WTC11 (cell line): ENCODE measurements at regions not wholly inside any gene's neighbourhood (a gene's known extent, or its start where the extent isn't known, plus 50 kb on each side); places are given as distances from the start of the nearest gene placed in this dataset.
A peak's percentile ranks its signal among the peaks of the same experiment; 100 is the strongest.

Experiments used
- ATAC-seq: fragments of 200-7000 bp; cut with Tn5 transposase; 2 replicates; pipeline ENCODE4 v1.10.0; 2021; ENCODE audit warnings: mild to moderate bottlenecking, moderate library complexity
- CTCF ChIA-PET: fragments of 300-600 bp; sonication (Branson Sonifier 250); formaldehyde crosslinking; loops from one replicate; lab custom pipeline; 2021; ENCODE audit warnings: antibody characterized with exemption; lab: Charles Lee
- POLR2A ChIA-PET: fragments of 350-600 bp; sonication (Branson Sonifier 250); formaldehyde crosslinking; loops from one replicate; lab custom pipeline; 2021; ENCODE audit warnings: antibody characterized with exemption; lab: Charles Lee
- DNase-seq: peaks from one replicate; pipeline ENCODE4 v3.0.0; 2021; ENCODE audit warnings: low spot score
- H3K27ac Mint-ChIP-seq: 2 replicates; pipeline ENCODE4 v1.8.0; 2021; ENCODE audit warnings: mixed read lengths
- H3K27me3 Mint-ChIP-seq: 2 replicates; pipeline ENCODE4 v1.8.0; 2021; ENCODE audit warnings: low read depth, mild to moderate bottlenecking, moderate library complexity, mixed read lengths
- H3K36me3 Mint-ChIP-seq: 2 replicates; pipeline ENCODE4 v1.8.0; 2021; ENCODE audit warnings: mixed read lengths
- H3K4me1 Mint-ChIP-seq: 2 replicates; pipeline ENCODE4 v1.8.0; 2022; ENCODE audit warnings: mixed read lengths
- H3K4me3 Mint-ChIP-seq: 2 replicates; pipeline ENCODE4 v1.8.0; 2021; ENCODE audit warnings: mild to moderate bottlenecking, moderate library complexity, mixed read lengths
- H3K9me3 Mint-ChIP-seq: 2 replicates; pipeline ENCODE4 v1.8.0; 2021; ENCODE audit warnings: mixed read lengths
- ATF3 ChIP-seq: sonication (generic); formaldehyde crosslinking; conservative IDR thresholded peaks from 2 replicates; pipeline ENCODE4 v1.8.1; 2022; ENCODE audit warnings: mild to moderate bottlenecking, missing genetic modification reagents
- ERG ChIP-seq: fragments of 250-450 bp; sonication (Bioruptor Pico); IDR thresholded peaks from 2 replicates; pipeline ENCODE4 v1.8.0; 2021; ENCODE audit warnings: mild to moderate bottlenecking
- ESRRA ChIP-seq: sonication (generic); formaldehyde crosslinking; IDR thresholded peaks from 2 replicates; pipeline ENCODE4 v1.8.1; 2022; ENCODE audit warnings: mild to moderate bottlenecking, missing genetic modification reagents, borderline replicate concordance
- FOXJ3 ChIP-seq: sonication (generic); formaldehyde crosslinking; IDR thresholded peaks from 2 replicates; pipeline ENCODE4 v1.9.0; 2021; ENCODE audit warnings: missing genetic modification reagents, mild to moderate bottlenecking, borderline replicate concordance
- FOXP1 ChIP-seq: sonication (generic); formaldehyde crosslinking; IDR thresholded peaks from 2 replicates; pipeline ENCODE4 v1.8.0; 2022; ENCODE audit warnings: missing genetic modification reagents, mild to moderate bottlenecking, moderate library complexity, borderline replicate concordance
- GRHL2 ChIP-seq: fragments of 250-450 bp; sonication (Bioruptor Pico); IDR thresholded peaks from 2 replicates; pipeline ENCODE4 v1.8.0; 2022; ENCODE audit warnings: mild to moderate bottlenecking, moderate library complexity; ENCODE audit not compliant: insufficient replicate concordance, severe bottlenecking
- MXD4 ChIP-seq: fragments of 250-450 bp; sonication (Bioruptor Pico); IDR thresholded peaks from 2 replicates; pipeline ENCODE4 v1.8.0; 2021; ENCODE audit warnings: mild to moderate bottlenecking, moderate library complexity, borderline replicate concordance
- NFATC4 ChIP-seq: fragments of 250-450 bp; sonication (Bioruptor Pico); IDR thresholded peaks from 2 replicates; pipeline ENCODE4 v1.9.0; 2021; ENCODE audit warnings: mild to moderate bottlenecking
- NR3C1 ChIP-seq: sonication (generic); formaldehyde crosslinking; conservative IDR thresholded peaks from 2 replicates; pipeline ENCODE4 v1.8.1; 2023; ENCODE audit warnings: low read depth, mild to moderate bottlenecking, missing genetic modification reagents
- PREB ChIP-seq: sonication (generic); formaldehyde crosslinking; IDR thresholded peaks from 2 replicates; pipeline ENCODE4 v1.8.1; 2022; ENCODE audit warnings: mild to moderate bottlenecking, missing genetic modification reagents, moderate library complexity, borderline replicate concordance
- TEAD4 ChIP-seq: sonication (generic); formaldehyde crosslinking; IDR thresholded peaks from 2 replicates; pipeline ENCODE4 v1.8.0; 2022; ENCODE audit warnings: mild to moderate bottlenecking, missing genetic modification reagents
- TP53 ChIP-seq: sonication (generic); formaldehyde crosslinking; IDR thresholded peaks from 2 replicates; pipeline ENCODE4 v1.8.1; 2023; ENCODE audit warnings: mild to moderate bottlenecking, missing genetic modification reagents
- ZNF121 ChIP-seq: sonication (generic); formaldehyde crosslinking; IDR thresholded peaks from 2 replicates; pipeline ENCODE4 v1.8.0; 2023; ENCODE audit warnings: missing genetic modification reagents
- ZNF219 ChIP-seq: sonication (generic); formaldehyde crosslinking; IDR thresholded peaks from 2 replicates; pipeline ENCODE4 v1.8.0; 2023; ENCODE audit warnings: missing genetic modification reagents, mild to moderate bottlenecking, borderline replicate concordance
- ZNF232 ChIP-seq: sonication (generic); formaldehyde crosslinking; IDR thresholded peaks from 2 replicates; pipeline ENCODE4 v1.8.0; 2022; ENCODE audit warnings: mild to moderate bottlenecking, missing genetic modification reagents
- ZNF532 ChIP-seq: fragments of 250-450 bp; sonication (Bioruptor Pico); IDR thresholded peaks from 2 replicates; pipeline ENCODE4 v1.9.0; 2021; ENCODE audit warnings: mild to moderate bottlenecking, borderline replicate concordance
- ZNF671 ChIP-seq: fragments of 250-450 bp; sonication (Bioruptor Pico); IDR thresholded peaks from 2 replicates; pipeline ENCODE4 v1.8.0; 2021; ENCODE audit warnings: mild to moderate bottlenecking
- TF ChIP-seq, protein P1 (sequence below): fragments of 250-450 bp; sonication (Bioruptor Pico); IDR thresholded peaks from 2 replicates; pipeline ENCODE4 v1.9.0; 2021; ENCODE audit warnings: mild to moderate bottlenecking
- TF ChIP-seq, protein P2 (sequence below): sonication (generic); formaldehyde crosslinking; IDR thresholded peaks from 2 replicates; pipeline ENCODE4 v1.8.1; 2023; ENCODE audit warnings: mild to moderate bottlenecking, missing genetic modification reagents, moderate library complexity
- TF ChIP-seq, protein P3 (sequence below): sonication (generic); formaldehyde crosslinking; IDR thresholded peaks from 2 replicates; pipeline ENCODE4 v1.8.1; 2023; ENCODE audit warnings: mild to moderate bottlenecking, missing genetic modification reagents, borderline replicate concordance
- TF ChIP-seq, protein P4 (sequence below): fragments of 250-450 bp; sonication (Bioruptor Pico); IDR thresholded peaks from 2 replicates; pipeline ENCODE4 v1.9.0; 2021; ENCODE audit warnings: mild to moderate bottlenecking

- TF ChIP-seq GRHL2 (CRISPR knock-in tag): no peak
- no peak for TF ChIP-seq ZNF121 (CRISPR knock-in tag)
- no peak for TF ChIP-seq TEAD4
- TF ChIP-seq, protein P1, sequence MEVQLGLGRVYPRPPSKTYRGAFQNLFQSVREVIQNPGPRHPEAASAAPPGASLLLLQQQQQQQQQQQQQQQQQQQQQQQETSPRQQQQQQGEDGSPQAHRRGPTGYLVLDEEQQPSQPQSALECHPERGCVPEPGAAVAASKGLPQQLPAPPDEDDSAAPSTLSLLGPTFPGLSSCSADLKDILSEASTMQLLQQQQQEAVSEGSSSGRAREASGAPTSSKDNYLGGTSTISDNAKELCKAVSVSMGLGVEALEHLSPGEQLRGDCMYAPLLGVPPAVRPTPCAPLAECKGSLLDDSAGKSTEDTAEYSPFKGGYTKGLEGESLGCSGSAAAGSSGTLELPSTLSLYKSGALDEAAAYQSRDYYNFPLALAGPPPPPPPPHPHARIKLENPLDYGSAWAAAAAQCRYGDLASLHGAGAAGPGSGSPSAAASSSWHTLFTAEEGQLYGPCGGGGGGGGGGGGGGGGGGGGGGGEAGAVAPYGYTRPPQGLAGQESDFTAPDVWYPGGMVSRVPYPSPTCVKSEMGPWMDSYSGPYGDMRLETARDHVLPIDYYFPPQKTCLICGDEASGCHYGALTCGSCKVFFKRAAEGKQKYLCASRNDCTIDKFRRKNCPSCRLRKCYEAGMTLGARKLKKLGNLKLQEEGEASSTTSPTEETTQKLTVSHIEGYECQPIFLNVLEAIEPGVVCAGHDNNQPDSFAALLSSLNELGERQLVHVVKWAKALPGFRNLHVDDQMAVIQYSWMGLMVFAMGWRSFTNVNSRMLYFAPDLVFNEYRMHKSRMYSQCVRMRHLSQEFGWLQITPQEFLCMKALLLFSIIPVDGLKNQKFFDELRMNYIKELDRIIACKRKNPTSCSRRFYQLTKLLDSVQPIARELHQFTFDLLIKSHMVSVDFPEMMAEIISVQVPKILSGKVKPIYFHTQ (CRISPR knock-in tag): no peak
- no peak for TF ChIP-seq NFATC4 (CRISPR knock-in tag)
Measured at GRCh38 chrX:125765347-125765746, 400.7 kb downstream of the DCAF12L2 start (continued).

DNA sequence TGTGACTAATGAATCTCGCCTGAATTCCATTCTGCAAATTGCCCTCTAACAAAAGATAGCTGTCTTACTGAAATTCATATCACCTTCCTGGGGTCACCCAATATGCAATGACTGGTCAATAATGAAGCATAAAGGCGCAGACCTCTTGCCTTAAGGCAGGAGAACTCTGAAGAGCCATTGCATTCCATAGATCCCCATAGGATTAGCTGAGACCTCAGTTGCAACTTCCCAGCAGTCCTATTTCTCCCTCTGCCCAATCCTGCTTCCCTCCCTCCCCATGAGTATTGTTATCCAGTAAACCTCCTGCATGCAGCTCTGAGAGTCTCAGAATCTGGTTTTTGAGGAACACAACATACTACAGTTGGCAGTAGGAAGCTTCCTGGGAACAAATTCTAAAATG lies 396.5 kb downstream of the DCAF12L2 start:
- CTCF ChIA-PET: no interaction called here
- Mint-ChIP-seq H3K36me3 (no peaks in the 10 kb centered on the region), H3K9me3 (peaks cover 4% of the 10 kb centered on the region; the same call in 1 of the 2 replicates), H3K27me3 (no peaks in the 10 kb centered on the region; the same call in 1 of the 2 replicates), H3K4me3 (no peak overlapping the region), H3K4me1 (peaks cover 8% of the 10 kb centered on the region; the same call in 1 of the 2 replicates), H3K27ac (no peak overlapping the region)
- POLR2A ChIA-PET: no interaction called here
- ATAC-seq: peak; percentile 65
- no peak for DNase-seq
- no peak for TF ChIP-seq NR3C1
- TF ChIP-seq FOXJ3 (CRISPR knock-in tag): no peak
- no peak for TF ChIP-seq ERG (CRISPR knock-in tag)
- TF ChIP-seq, protein P2, sequence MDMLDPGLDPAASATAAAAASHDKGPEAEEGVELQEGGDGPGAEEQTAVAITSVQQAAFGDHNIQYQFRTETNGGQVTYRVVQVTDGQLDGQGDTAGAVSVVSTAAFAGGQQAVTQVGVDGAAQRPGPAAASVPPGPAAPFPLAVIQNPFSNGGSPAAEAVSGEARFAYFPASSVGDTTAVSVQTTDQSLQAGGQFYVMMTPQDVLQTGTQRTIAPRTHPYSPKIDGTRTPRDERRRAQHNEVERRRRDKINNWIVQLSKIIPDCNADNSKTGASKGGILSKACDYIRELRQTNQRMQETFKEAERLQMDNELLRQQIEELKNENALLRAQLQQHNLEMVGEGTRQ: no peak
- no peak for TF ChIP-seq ZNF232
- no peak for TF ChIP-seq ATF3 (CRISPR knock-in tag)
- no peak for TF ChIP-seq ESRRA (CRISPR knock-in tag)
- TF ChIP-seq TP53: no peak
- TF ChIP-seq FOXP1 (CRISPR knock-in tag): no peak
- TF ChIP-seq, protein P3, sequence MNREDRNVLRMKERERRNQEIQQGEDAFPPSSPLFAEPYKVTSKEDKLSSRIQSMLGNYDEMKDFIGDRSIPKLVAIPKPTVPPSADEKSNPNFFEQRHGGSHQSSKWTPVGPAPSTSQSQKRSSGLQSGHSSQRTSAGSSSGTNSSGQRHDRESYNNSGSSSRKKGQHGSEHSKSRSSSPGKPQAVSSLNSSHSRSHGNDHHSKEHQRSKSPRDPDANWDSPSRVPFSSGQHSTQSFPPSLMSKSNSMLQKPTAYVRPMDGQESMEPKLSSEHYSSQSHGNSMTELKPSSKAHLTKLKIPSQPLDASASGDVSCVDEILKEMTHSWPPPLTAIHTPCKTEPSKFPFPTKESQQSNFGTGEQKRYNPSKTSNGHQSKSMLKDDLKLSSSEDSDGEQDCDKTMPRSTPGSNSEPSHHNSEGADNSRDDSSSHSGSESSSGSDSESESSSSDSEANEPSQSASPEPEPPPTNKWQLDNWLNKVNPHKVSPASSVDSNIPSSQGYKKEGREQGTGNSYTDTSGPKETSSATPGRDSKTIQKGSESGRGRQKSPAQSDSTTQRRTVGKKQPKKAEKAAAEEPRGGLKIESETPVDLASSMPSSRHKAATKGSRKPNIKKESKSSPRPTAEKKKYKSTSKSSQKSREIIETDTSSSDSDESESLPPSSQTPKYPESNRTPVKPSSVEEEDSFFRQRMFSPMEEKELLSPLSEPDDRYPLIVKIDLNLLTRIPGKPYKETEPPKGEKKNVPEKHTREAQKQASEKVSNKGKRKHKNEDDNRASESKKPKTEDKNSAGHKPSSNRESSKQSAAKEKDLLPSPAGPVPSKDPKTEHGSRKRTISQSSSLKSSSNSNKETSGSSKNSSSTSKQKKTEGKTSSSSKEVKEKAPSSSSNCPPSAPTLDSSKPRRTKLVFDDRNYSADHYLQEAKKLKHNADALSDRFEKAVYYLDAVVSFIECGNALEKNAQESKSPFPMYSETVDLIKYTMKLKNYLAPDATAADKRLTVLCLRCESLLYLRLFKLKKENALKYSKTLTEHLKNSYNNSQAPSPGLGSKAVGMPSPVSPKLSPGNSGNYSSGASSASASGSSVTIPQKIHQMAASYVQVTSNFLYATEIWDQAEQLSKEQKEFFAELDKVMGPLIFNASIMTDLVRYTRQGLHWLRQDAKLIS (CRISPR knock-in tag): no peak
- no peak for TF ChIP-seq ZNF532
- no peak for TF ChIP-seq ZNF671 (CRISPR knock-in tag)
- no peak for TF ChIP-seq NFATC4 (CRISPR knock-in tag)
- TF ChIP-seq MXD4: no peak
- TF ChIP-seq PREB: no peak
- no peak for TF ChIP-seq ZNF219 (CRISPR knock-in tag)
- TF ChIP-seq, protein P4, sequence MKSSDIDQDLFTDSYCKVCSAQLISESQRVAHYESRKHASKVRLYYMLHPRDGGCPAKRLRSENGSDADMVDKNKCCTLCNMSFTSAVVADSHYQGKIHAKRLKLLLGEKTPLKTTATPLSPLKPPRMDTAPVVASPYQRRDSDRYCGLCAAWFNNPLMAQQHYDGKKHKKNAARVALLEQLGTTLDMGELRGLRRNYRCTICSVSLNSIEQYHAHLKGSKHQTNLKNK (CRISPR knock-in tag): no peak
